Omental fat pad (tissue), 3 donors: ENCODE measurements at regions not wholly inside any gene's neighbourhood (a gene's known extent, or its start where the extent isn't known, plus 50 kb on each side); places are given as distances from the start of the nearest gene placed in this dataset.

Source experiments
- ATAC-seq: fragments of 150-250 bp; one replicate; pipeline ENCODE4 v1.9.1; 2016; ENCODE audit warnings: mild to moderate bottlenecking, moderate library complexity; ENCODE audit not compliant: low FRiP score
- DNase-seq: peaks from one replicate; pipeline ENCODE4 v3.0.0-alpha.2; 2019; ENCODE audit warnings: low spot score
- CTCF ChIP-seq, 3 donors: fragments of 450-650 bp; IDR thresholded peaks; one replicate each; pipeline ENCODE4 v1.5.1; 2016 to 2017; ENCODE audit warnings: antibody characterized with exemption in 3 of 3, mild to moderate bottlenecking in 3 of 3, moderate library complexity in 2 of 3

GRCh38 chr1:193524021-193524420 is 337.6 kb upstream of the B3GALT2 start:
- DNase-seq (no peak), ATAC-seq (no peak)
- no peak for TF ChIP-seq CTCF (IDR thresholded peaks at IDR 0.05)

- DNase-seq (no peak), ATAC-seq (no peak)
- no peak for TF ChIP-seq CTCF (IDR thresholded peaks at IDR 0.05)
These were observed 334.1 kb upstream of the B3GALT2 start for GRCh38 chr1:193520472-193520871.

- ATAC-seq (no peak), DNase-seq (no peak)
- TF ChIP-seq CTCF (IDR thresholded peaks at IDR 0.05) = no peak
These were observed 333.5 kb upstream of the B3GALT2 start for GRCh38 chr1:193519922-193520321.

GRCh38 chr1:193516755-193517388 is 330.5 kb upstream of the B3GALT2 start:
- DNase-seq (no peak), ATAC-seq (no peak)
- TF ChIP-seq CTCF (IDR thresholded peaks at IDR 0.05) = no peak

- TF ChIP-seq CTCF (IDR thresholded peaks at IDR 0.05) = no peak
- DNase-seq = no peak
- ATAC-seq = no peak
These were observed 328.0 kb upstream of the B3GALT2 start for GRCh38 chr1:193514397-193514796.

GRCh38 chr1:193513032-193513431 is 326.6 kb upstream of the B3GALT2 start:
- ATAC-seq = no peak
- DNase-seq = no peak
- no peak for TF ChIP-seq CTCF (IDR thresholded peaks at IDR 0.05)

- no peak for TF ChIP-seq CTCF (IDR thresholded peaks at IDR 0.05)
- DNase-seq = no peak
- ATAC-seq = no peak
These were observed 318.5 kb upstream of the B3GALT2 start for GRCh38 chr1:193504920-193505319.
